ENCODE measurements at regions not wholly inside any gene's neighbourhood (a gene's known extent, or its start where the extent isn't known, plus 50 kb on each side); places are given as distances from the start of the nearest gene placed in this dataset.

- H3K36me3 Mint-ChIP-seq (ENCODE audit: insufficient read depth in 1 of 3, low read depth in 3 of 3): no peaks in the 10 kb centered on the region
- Histone ChIP-seq H3K56ac (ENCODE audit: insufficient read length, low read depth, low read length) (no peak overlapping the region), H2BK120ac (ENCODE audit: low read depth, low read length, poor library complexity, severe bottlenecking) (no peak overlapping the region), H3K4me1 (ENCODE audit: insufficient read depth, low read length) (peaks cover 2% of the 10 kb centered on the region; the same call in 1 of the 2 replicates), H4K8ac (replicated peaks; ENCODE audit: insufficient read length, low read depth, low read length) (no peak overlapping the region), H3T11ph (ENCODE audit: low read length) (no peak overlapping the region), H3K79me2 (ENCODE audit: insufficient read depth, low read length) (no peaks in the 10 kb centered on the region), H3K27ac (ENCODE audit: insufficient read length, low read depth, low read length) (no peak overlapping the region), H3K23me2 (ENCODE audit: insufficient read length, low read depth, low read length, poor library complexity, severe bottlenecking) (no peaks in the 10 kb centered on the region), H4K5ac (ENCODE audit: insufficient read length, low read depth, low read length) (no peak overlapping the region), H2AFZ (ENCODE audit: low read length) (no peak overlapping the region), H3K9ac (ENCODE audit: extremely low read depth, insufficient read length, low read length) (no peak overlapping the region), H3K9me3 (ENCODE audit: control insufficient read depth, low read depth, low read length) (no peaks in the 10 kb centered on the region), H4K91ac (ENCODE audit: insufficient read length, low read depth, low read length) (no peak overlapping the region), H3K27me3 (ENCODE audit: insufficient read depth, low read length) (no peaks in the 10 kb centered on the region), H3K18ac (ENCODE audit: insufficient read length, low read depth, low read length) (no peak overlapping the region), H2BK12ac (ENCODE audit: insufficient read length, low read depth, low read length) (no peak overlapping the region), H3K4ac (ENCODE audit: low read depth, low read length) (no peak overlapping the region), H3K14ac (ENCODE audit: insufficient read depth, low read length) (no peak overlapping the region), H2BK20ac (ENCODE audit: low read depth, low read length, poor library complexity, severe bottlenecking) (no peak overlapping the region), H3K23ac (ENCODE audit: insufficient read length, low read depth, low read length) (no peak overlapping the region), H3K79me1 (ENCODE audit: insufficient read depth, low read depth, low read length, poor library complexity, severe bottlenecking) (no peaks in the 10 kb centered on the region), H3K4me2 (ENCODE audit: insufficient read depth, insufficient read length, low read length) (no peak overlapping the region), H4K20me1 (ENCODE audit: control insufficient read depth, insufficient read depth, insufficient read length) (no peaks in the 10 kb centered on the region), H2BK15ac (ENCODE audit: low read depth, low read length) (no peak overlapping the region), H2AK5ac (ENCODE audit: insufficient read length, low read length) (no peak overlapping the region), H2BK5ac (ENCODE audit: insufficient read length, low read length) (no peak overlapping the region)
- no CpG with 5 or more reads among the region's 3 CpGs for WGBS (ENCODE audit: extremely low coverage, insufficient read length, low lambda C conversion rate)
- no peaks in the 10 kb centered on the region for H3K27me3 Mint-ChIP-seq (ENCODE audit: low read depth)
- H3K27ac Mint-ChIP-seq: no peak overlapping the region
- H3K4me3 Mint-ChIP-seq: no peak overlapping the region
- H3K9me3 Mint-ChIP-seq: no peaks in the 10 kb centered on the region
- DNase-seq: no peak
- TF ChIP-seq CTCF (conservative IDR thresholded peaks at IDR 0.05): no peak
- H3K4me1 Mint-ChIP-seq: peaks cover 0 to 3% of the 10 kb centered on the region in 2 experiments; a peak in 1 of 4 replicates
Measured at GRCh38 chr10:4676566-4676965, 149.4 kb upstream of the AKR1E2 start.
